ENCODE measurements at regions not wholly inside any gene's neighbourhood (a gene's known extent, or its start where the extent isn't known, plus 50 kb on each side); places are given as distances from the start of the nearest gene placed in this dataset.

DNA sequence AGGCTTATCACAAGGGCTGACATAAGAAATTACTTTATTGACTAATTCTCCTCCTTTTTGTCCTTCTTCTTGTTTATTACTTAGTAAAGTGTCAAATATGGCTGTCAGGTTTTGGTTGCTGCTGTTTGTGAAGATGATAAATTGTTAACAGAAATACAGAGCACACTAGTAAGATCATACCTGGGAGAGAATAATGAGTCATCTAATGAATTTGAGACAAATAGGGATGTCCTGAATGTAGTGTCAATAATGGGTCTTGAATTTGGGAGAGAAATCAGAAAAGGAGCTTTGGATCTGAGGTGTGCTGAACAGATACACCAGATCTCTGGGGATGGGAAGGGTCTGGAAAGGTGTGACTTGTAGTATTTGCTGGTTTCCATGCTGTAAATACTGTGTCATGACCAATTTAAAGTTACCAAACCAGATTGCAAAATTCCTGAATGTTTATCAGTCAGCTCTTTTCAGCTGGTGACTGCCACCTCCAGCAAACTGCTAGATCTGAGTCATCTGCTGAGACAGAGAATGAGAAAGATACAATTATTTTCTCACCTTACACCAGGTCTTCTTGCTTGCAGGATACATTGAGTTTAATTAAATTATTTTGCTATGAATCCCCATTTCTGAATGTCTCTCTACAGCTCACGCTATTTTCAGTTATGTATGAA lies 76.7 kb upstream of the SATB1 start:
- H3K4me1 ChIP-seq (ENCODE audit: insufficient read depth, low read length) = no peaks in the 10 kb centered on the region
- H3K27me3 ChIP-seq (ENCODE audit: insufficient read depth, low read length) = no peaks in the 10 kb centered on the region
- TF ChIP-seq, protein P1, sequence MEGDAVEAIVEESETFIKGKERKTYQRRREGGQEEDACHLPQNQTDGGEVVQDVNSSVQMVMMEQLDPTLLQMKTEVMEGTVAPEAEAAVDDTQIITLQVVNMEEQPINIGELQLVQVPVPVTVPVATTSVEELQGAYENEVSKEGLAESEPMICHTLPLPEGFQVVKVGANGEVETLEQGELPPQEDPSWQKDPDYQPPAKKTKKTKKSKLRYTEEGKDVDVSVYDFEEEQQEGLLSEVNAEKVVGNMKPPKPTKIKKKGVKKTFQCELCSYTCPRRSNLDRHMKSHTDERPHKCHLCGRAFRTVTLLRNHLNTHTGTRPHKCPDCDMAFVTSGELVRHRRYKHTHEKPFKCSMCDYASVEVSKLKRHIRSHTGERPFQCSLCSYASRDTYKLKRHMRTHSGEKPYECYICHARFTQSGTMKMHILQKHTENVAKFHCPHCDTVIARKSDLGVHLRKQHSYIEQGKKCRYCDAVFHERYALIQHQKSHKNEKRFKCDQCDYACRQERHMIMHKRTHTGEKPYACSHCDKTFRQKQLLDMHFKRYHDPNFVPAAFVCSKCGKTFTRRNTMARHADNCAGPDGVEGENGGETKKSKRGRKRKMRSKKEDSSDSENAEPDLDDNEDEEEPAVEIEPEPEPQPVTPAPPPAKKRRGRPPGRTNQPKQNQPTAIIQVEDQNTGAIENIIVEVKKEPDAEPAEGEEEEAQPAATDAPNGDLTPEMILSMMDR (IDR thresholded peaks at IDR 0.05; ENCODE audit: extremely low read depth, low read depth, low read length) = no peak
- H2AFZ ChIP-seq (ENCODE audit: low read length) = no peak overlapping the region
- no peaks in the 10 kb centered on the region for H3K79me2 ChIP-seq (ENCODE audit: insufficient read depth, low read length)
- H3K9me3 ChIP-seq (ENCODE audit: low read depth, low read length) = no peaks in the 10 kb centered on the region
- H4K20me1 ChIP-seq (ENCODE audit: insufficient read depth, low read length) = no peaks in the 10 kb centered on the region
- H3K4me2 ChIP-seq (ENCODE audit: insufficient read depth, low read length) = no peak overlapping the region
- no peak overlapping the region for H3K4me3 ChIP-seq (ENCODE audit: insufficient read depth, low read length)
- no peak for DNase-seq (ENCODE audit: insufficient read length, low spot score, missing footprints)
- H3K36me3 ChIP-seq (ENCODE audit: insufficient read depth, low read length) = no peaks in the 10 kb centered on the region
- H3K27ac ChIP-seq (ENCODE audit: low read depth, low read length) = no peak overlapping the region

DNA sequence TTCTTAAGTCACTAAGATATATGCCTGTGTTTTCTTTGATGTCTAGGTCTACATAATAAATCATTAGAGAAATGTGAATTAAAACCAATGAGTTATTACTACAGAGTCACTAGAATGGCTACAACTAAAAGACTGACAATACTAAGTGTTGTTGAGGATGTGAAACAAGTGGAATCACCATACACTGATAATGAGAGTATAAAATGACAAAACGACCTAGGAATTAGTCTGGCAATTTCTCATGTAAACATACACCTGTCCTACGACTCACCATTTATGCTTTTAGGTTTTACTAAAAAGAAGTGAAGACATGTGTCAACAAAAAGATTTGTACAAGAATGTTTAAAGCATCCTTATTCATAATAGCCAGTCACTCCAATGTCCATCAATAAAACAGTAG lies 75.2 kb upstream of the SATB1 start:
- Histone ChIP-seq H3K27me3 (ENCODE audit: insufficient read depth, low read length) (no peaks in the 10 kb centered on the region), H3K4me3 (ENCODE audit: insufficient read depth, low read length) (no peak overlapping the region), H3K27ac (ENCODE audit: low read depth, low read length) (no peak overlapping the region), H3K9me3 (ENCODE audit: low read depth, low read length) (no peaks in the 10 kb centered on the region), H4K20me1 (ENCODE audit: insufficient read depth, low read length) (no peaks in the 10 kb centered on the region), H3K4me1 (ENCODE audit: insufficient read depth, low read length) (no peaks in the 10 kb centered on the region), H3K36me3 (ENCODE audit: insufficient read depth, low read length) (no peaks in the 10 kb centered on the region), H3K4me2 (ENCODE audit: insufficient read depth, low read length) (no peak overlapping the region), H3K79me2 (ENCODE audit: insufficient read depth, low read length) (no peaks in the 10 kb centered on the region), H2AFZ (ENCODE audit: low read length) (no peak overlapping the region)
- TF ChIP-seq, protein P1 (IDR thresholded peaks at IDR 0.05; ENCODE audit: extremely low read depth, low read depth, low read length) = no peak
- no peak for DNase-seq (ENCODE audit: insufficient read length, low spot score, missing footprints)

GRCh38 chr3:18499301-18499700 lies 74.2 kb upstream of the SATB1 start:
- H3K27ac ChIP-seq (ENCODE audit: low read depth, low read length) = no peak overlapping the region
- H3K9me3 ChIP-seq (ENCODE audit: low read depth, low read length) = no peaks in the 10 kb centered on the region
- H3K4me3 ChIP-seq (ENCODE audit: insufficient read depth, low read length) = no peak overlapping the region
- H3K36me3 ChIP-seq (ENCODE audit: insufficient read depth, low read length) = no peaks in the 10 kb centered on the region
- no peak overlapping the region for H2AFZ ChIP-seq (ENCODE audit: low read length)
- H4K20me1 ChIP-seq (ENCODE audit: insufficient read depth, low read length) = no peaks in the 10 kb centered on the region
- no peaks in the 10 kb centered on the region for H3K4me1 ChIP-seq (ENCODE audit: insufficient read depth, low read length)
- no peaks in the 10 kb centered on the region for H3K79me2 ChIP-seq (ENCODE audit: insufficient read depth, low read length)
- TF ChIP-seq, protein P1 (IDR thresholded peaks at IDR 0.05; ENCODE audit: extremely low read depth, low read depth, low read length) = no peak
- H3K4me2 ChIP-seq (ENCODE audit: insufficient read depth, low read length) = no peak overlapping the region
- no peaks in the 10 kb centered on the region for H3K27me3 ChIP-seq (ENCODE audit: insufficient read depth, low read length)
- no peak for DNase-seq (ENCODE audit: insufficient read length, low spot score, missing footprints)

DNA sequence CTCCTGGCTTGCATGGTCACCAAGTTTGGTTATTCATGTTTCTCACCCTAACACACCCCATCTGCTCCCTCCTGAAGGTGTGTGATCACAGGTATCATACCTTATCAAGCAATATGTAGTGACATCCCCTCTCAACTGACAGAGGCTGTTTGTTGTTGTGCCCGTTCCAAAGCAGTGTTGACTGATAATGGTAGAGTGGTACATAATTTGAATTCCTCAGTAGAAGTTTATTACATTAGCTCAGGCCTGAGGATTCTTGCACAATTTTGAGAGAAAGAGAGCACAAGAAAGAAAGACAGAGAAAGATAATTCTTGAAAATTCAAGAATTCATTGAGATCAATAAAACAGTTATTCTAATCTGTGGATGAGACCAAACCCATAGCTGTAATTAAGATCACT lies 69.1 kb upstream of the SATB1 start:
- no peaks in the 10 kb centered on the region for H4K20me1 ChIP-seq (ENCODE audit: insufficient read depth, low read length)
- no peaks in the 10 kb centered on the region for H3K9me3 ChIP-seq (ENCODE audit: low read depth, low read length)
- no peak overlapping the region for H2AFZ ChIP-seq (ENCODE audit: low read length)
- no peak overlapping the region for H3K4me2 ChIP-seq (ENCODE audit: insufficient read depth, low read length)
- no peak for DNase-seq (ENCODE audit: insufficient read length, low spot score, missing footprints)
- no peaks in the 10 kb centered on the region for H3K79me2 ChIP-seq (ENCODE audit: insufficient read depth, low read length)
- no peaks in the 10 kb centered on the region for H3K36me3 ChIP-seq (ENCODE audit: insufficient read depth, low read length)
- H3K27ac ChIP-seq (ENCODE audit: low read depth, low read length) = no peak overlapping the region
- no peak overlapping the region for H3K4me3 ChIP-seq (ENCODE audit: insufficient read depth, low read length)
- TF ChIP-seq, protein P1 (IDR thresholded peaks at IDR 0.05; ENCODE audit: extremely low read depth, low read depth, low read length) = no peak
- no peaks in the 10 kb centered on the region for H3K27me3 ChIP-seq (ENCODE audit: insufficient read depth, low read length)
- H3K4me1 ChIP-seq (ENCODE audit: insufficient read depth, low read length) = no peaks in the 10 kb centered on the region

All from osteoblast (primary cell).